GM23338 (cell line): ENCODE measurements at regions not wholly inside any gene's neighbourhood (a gene's known extent, or its start where the extent isn't known, plus 50 kb on each side); places are given as distances from the start of the nearest gene placed in this dataset.

ENCODE experiments used
- ATAC-seq: fragments of 200-7000 bp; cut with Tn5 transposase; 3 replicates; pipeline ENCODE4 v1.9.1; 2020
- DNase-seq: peaks from one replicate; pipeline ENCODE4 v3.0.0-alpha.2; 2015; ENCODE audit warnings: low spot score
- H2AFZ ChIP-seq: fragments of 200-600 bp; sonication (generic); 2 replicates; pipeline ENCODE4 v1.8.0; 2016; ENCODE audit warnings: antibody characterized with exemption, mild to moderate bottlenecking, moderate library complexity
- H3F3A ChIP-seq: fragments of 200-600 bp; sonication (generic); replicated peaks from 2 replicates; pipeline ENCODE4 v1.8.0; 2017; ENCODE audit warnings: antibody characterized with exemption, mixed run types, low read depth
- H3K27ac ChIP-seq: fragments of 200-600 bp; sonication (generic); 2 replicates; pipeline ENCODE4 v1.6.1; 2016; ENCODE audit warnings: low read depth
- H3K27me3 ChIP-seq: fragments of 200-600 bp; sonication (generic); 2 replicates; pipeline ENCODE4 v1.8.0; 2016; ENCODE audit warnings: mild to moderate bottlenecking, mixed run types, moderate library complexity; ENCODE audit not compliant: insufficient read depth
- H3K36me3 ChIP-seq: fragments of 200-600 bp; sonication (generic); 2 replicates; pipeline ENCODE4 v1.8.0; 2016; ENCODE audit warnings: mild to moderate bottlenecking; ENCODE audit not compliant: insufficient read depth
- H3K4me1 ChIP-seq: fragments of 200-600 bp; sonication (generic); 2 replicates; pipeline ENCODE4 v1.8.0; 2016; ENCODE audit warnings: mild to moderate bottlenecking, moderate library complexity; ENCODE audit not compliant: insufficient read depth
- H3K4me2 ChIP-seq: fragments of 200-600 bp; sonication (generic); 2 replicates; pipeline ENCODE4 v1.7.1; 2017; ENCODE audit warnings: mixed run types
- H3K4me3 ChIP-seq: fragments of 200-600 bp; sonication (generic); 2 replicates; pipeline ENCODE4 v1.6.1; 2016; ENCODE audit warnings: mixed run types
- H3K79me2 ChIP-seq: fragments of 200-600 bp; sonication (generic); replicated peaks from 2 replicates; pipeline ENCODE4 v1.8.0; 2017; ENCODE audit warnings: mild to moderate bottlenecking; ENCODE audit not compliant: insufficient read depth
- H3K9me2 ChIP-seq: fragments of 200-600 bp; sonication (generic); 2 replicates; pipeline ENCODE4 v1.8.0; 2017; ENCODE audit not compliant: insufficient read depth
- H4K20me1 ChIP-seq: fragments of 200-600 bp; sonication (generic); replicated peaks from 2 replicates; pipeline ENCODE4 v1.8.0; 2017; ENCODE audit warnings: mild to moderate bottlenecking; ENCODE audit not compliant: insufficient read depth
- H3K27ac Mint-ChIP-seq: 2 replicates; pipeline ENCODE4 v1.8.0; 2020; ENCODE audit warnings: inconsistent platforms, mild to moderate bottlenecking, moderate library complexity, mixed read lengths
- H3K27me3 Mint-ChIP-seq: 3 replicates; pipeline ENCODE4 v1.8.0; 2022; ENCODE audit warnings: low read depth, mild to moderate bottlenecking, moderate library complexity, mixed read lengths, inconsistent platforms; ENCODE audit not compliant: insufficient read depth, poor library complexity
- H3K36me3 Mint-ChIP-seq: 3 replicates; pipeline ENCODE4 v1.8.0; 2021; ENCODE audit warnings: low read depth, mild to moderate bottlenecking, inconsistent platforms, moderate library complexity, mixed read lengths
- H3K4me1 Mint-ChIP-seq: 3 replicates; pipeline ENCODE4 v1.8.0; 2020; ENCODE audit warnings: mild to moderate bottlenecking, inconsistent platforms, mixed read lengths
- H3K4me3 Mint-ChIP-seq: 3 replicates; pipeline ENCODE4 v1.8.0; 2021; ENCODE audit warnings: moderate library complexity, mild to moderate bottlenecking, inconsistent platforms, mixed read lengths
- H3K9me3 Mint-ChIP-seq: 3 replicates; pipeline ENCODE4 v1.8.0; 2020; ENCODE audit warnings: moderate library complexity, mild to moderate bottlenecking, inconsistent platforms, mixed read lengths
- CREB1 ChIP-seq: fragments of 250-450 bp; sonication (Bioruptor Pico); IDR thresholded peaks from 2 replicates; pipeline ENCODE4 v1.5.0; 2020; ENCODE audit warnings: low read depth, mild to moderate bottlenecking, moderate library complexity
- EZH2 ChIP-seq: fragments of 200-600 bp; sonication (generic); IDR thresholded peaks from one replicate; pipeline ENCODE4 v1.8.0; 2017; ENCODE audit warnings: antibody characterized with exemption, mild to moderate bottlenecking, low read depth; ENCODE audit not compliant: unreplicated experiment
- EZH2phosphoT487 ChIP-seq: fragments of 200-600 bp; sonication (generic); IDR thresholded peaks from one replicate; pipeline ENCODE4 v1.8.1; 2018; ENCODE audit warnings: antibody characterized with exemption; ENCODE audit not compliant: unreplicated experiment
- JUNB ChIP-seq: IDR thresholded peaks from one replicate; pipeline ENCODE4 v1.6.1; 2016; ENCODE audit warnings: antibody characterized with exemption; ENCODE audit not compliant: unreplicated experiment
- NANOG ChIP-seq: IDR thresholded peaks from 2 replicates; pipeline ENCODE4 v1.6.1; 2016; ENCODE audit warnings: antibody characterized with exemption, borderline replicate concordance
- POLR2AphosphoS5 ChIP-seq: IDR thresholded peaks from 2 replicates; pipeline ENCODE4 v1.6.1; 2016; ENCODE audit warnings: antibody characterized with exemption, low read depth
- STAT1 ChIP-seq: IDR thresholded peaks from one replicate; pipeline ENCODE4 v1.6.1; 2016; ENCODE audit warnings: antibody characterized with exemption; ENCODE audit not compliant: unreplicated experiment
- ZNF114 ChIP-seq: fragments of 250-450 bp; sonication (Bioruptor Pico); IDR thresholded peaks from 2 replicates; pipeline ENCODE4 v1.5.0; 2020; ENCODE audit warnings: mild to moderate bottlenecking, moderate library complexity
- ZNF331 ChIP-seq: fragments of 250-450 bp; sonication (Bioruptor Pico); IDR thresholded peaks from 2 replicates; pipeline ENCODE4 v1.5.0; 2020; ENCODE audit warnings: low read depth, mild to moderate bottlenecking, moderate library complexity
- TF ChIP-seq, protein P1 (sequence below): IDR thresholded peaks from one replicate; pipeline ENCODE4 v1.6.1; 2018; ENCODE audit warnings: antibody characterized with exemption; ENCODE audit not compliant: unreplicated experiment
- TF ChIP-seq, protein P2 (sequence below): IDR thresholded peaks from 2 replicates; pipeline ENCODE4 v1.6.1; 2016; ENCODE audit warnings: antibody characterized with exemption
- TF ChIP-seq, protein P3 (sequence below): fragments of 250-450 bp; sonication (Bioruptor Pico); IDR thresholded peaks from 2 replicates; pipeline ENCODE4 v1.5.0; 2020; ENCODE audit warnings: mild to moderate bottlenecking, moderate library complexity
- TF ChIP-seq, protein P4 (sequence below), 2 experiments: fragments of 200-600 bp in 1 of 2; sonication (generic) in 1 of 2; conservative IDR thresholded peaks; 2 replicates each; pipeline versions ENCODE4 v1.5.1 to v1.6.1; 2016 to 2017; ENCODE audit warnings: antibody characterized with exemption in 2 of 2, low read depth in 2 of 2, mild to moderate bottlenecking in 2 of 2, moderate library complexity in 1 of 2

DNA sequence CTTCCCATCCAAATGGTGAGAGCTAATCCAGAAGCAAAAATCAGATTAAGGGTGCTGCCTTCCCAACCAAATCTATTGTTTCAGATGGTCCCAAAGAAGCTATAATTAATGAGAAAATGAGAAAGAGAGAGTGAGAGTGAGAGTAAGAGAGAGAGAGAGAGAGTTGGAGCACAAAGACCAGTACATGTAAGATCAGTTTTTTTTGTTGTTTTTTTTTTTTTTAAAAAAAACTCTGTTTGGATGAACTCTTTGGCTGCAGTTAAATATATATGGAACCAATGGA is 305.6 kb downstream of the PTEN start:
- Histone ChIP-seq H3K36me3 (peaks cover 3% of the 10 kb centered on the region), H3K4me3 (no peak overlapping the region), H3K27ac (no peak overlapping the region), H3K4me2 (no peak overlapping the region), H3K9me2 (no peaks in the 10 kb centered on the region), H3K4me1 (no peaks in the 10 kb centered on the region), H4K20me1 (no peaks in the 10 kb centered on the region), H2AFZ (no peak overlapping the region), H3F3A (no peaks in the 10 kb centered on the region), H3K79me2 (no peaks in the 10 kb centered on the region), H3K27me3 (no peaks in the 10 kb centered on the region)
- no peak overlapping the region for H3K27ac Mint-ChIP-seq
- ATAC-seq (no peak), DNase-seq (no peak)
- peaks cover 1% of the 10 kb centered on the region for H3K27me3 Mint-ChIP-seq
- no peak overlapping the region for H3K4me3 Mint-ChIP-seq
- no peaks in the 10 kb centered on the region; the same call in 2 of the 3 replicates for H3K36me3 Mint-ChIP-seq
- peaks cover 5% of the 10 kb centered on the region; the same call in 1 of the 3 replicates for H3K4me1 Mint-ChIP-seq
- H3K9me3 Mint-ChIP-seq: peaks cover 10% of the 10 kb centered on the region; the same call in 2 of the 3 replicates
- TF ChIP-seq POLR2AphosphoS5 (no peak), CREB1 (no peak), ZNF114 (CRISPR knock-in tag) (no peak), EZH2phosphoT487 (no peak), EZH2 (no peak), JUNB (no peak), ZNF331 (CRISPR knock-in tag) (no peak), NANOG (no peak), STAT1 (no peak)
- TF ChIP-seq, protein P1, sequence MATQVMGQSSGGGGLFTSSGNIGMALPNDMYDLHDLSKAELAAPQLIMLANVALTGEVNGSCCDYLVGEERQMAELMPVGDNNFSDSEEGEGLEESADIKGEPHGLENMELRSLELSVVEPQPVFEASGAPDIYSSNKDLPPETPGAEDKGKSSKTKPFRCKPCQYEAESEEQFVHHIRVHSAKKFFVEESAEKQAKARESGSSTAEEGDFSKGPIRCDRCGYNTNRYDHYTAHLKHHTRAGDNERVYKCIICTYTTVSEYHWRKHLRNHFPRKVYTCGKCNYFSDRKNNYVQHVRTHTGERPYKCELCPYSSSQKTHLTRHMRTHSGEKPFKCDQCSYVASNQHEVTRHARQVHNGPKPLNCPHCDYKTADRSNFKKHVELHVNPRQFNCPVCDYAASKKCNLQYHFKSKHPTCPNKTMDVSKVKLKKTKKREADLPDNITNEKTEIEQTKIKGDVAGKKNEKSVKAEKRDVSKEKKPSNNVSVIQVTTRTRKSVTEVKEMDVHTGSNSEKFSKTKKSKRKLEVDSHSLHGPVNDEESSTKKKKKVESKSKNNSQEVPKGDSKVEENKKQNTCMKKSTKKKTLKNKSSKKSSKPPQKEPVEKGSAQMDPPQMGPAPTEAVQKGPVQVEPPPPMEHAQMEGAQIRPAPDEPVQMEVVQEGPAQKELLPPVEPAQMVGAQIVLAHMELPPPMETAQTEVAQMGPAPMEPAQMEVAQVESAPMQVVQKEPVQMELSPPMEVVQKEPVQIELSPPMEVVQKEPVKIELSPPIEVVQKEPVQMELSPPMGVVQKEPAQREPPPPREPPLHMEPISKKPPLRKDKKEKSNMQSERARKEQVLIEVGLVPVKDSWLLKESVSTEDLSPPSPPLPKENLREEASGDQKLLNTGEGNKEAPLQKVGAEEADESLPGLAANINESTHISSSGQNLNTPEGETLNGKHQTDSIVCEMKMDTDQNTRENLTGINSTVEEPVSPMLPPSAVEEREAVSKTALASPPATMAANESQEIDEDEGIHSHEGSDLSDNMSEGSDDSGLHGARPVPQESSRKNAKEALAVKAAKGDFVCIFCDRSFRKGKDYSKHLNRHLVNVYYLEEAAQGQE: no peak
- TF ChIP-seq, protein P2, sequence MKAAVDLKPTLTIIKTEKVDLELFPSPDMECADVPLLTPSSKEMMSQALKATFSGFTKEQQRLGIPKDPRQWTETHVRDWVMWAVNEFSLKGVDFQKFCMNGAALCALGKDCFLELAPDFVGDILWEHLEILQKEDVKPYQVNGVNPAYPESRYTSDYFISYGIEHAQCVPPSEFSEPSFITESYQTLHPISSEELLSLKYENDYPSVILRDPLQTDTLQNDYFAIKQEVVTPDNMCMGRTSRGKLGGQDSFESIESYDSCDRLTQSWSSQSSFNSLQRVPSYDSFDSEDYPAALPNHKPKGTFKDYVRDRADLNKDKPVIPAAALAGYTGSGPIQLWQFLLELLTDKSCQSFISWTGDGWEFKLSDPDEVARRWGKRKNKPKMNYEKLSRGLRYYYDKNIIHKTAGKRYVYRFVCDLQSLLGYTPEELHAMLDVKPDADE: no peak
- TF ChIP-seq, protein P3, sequence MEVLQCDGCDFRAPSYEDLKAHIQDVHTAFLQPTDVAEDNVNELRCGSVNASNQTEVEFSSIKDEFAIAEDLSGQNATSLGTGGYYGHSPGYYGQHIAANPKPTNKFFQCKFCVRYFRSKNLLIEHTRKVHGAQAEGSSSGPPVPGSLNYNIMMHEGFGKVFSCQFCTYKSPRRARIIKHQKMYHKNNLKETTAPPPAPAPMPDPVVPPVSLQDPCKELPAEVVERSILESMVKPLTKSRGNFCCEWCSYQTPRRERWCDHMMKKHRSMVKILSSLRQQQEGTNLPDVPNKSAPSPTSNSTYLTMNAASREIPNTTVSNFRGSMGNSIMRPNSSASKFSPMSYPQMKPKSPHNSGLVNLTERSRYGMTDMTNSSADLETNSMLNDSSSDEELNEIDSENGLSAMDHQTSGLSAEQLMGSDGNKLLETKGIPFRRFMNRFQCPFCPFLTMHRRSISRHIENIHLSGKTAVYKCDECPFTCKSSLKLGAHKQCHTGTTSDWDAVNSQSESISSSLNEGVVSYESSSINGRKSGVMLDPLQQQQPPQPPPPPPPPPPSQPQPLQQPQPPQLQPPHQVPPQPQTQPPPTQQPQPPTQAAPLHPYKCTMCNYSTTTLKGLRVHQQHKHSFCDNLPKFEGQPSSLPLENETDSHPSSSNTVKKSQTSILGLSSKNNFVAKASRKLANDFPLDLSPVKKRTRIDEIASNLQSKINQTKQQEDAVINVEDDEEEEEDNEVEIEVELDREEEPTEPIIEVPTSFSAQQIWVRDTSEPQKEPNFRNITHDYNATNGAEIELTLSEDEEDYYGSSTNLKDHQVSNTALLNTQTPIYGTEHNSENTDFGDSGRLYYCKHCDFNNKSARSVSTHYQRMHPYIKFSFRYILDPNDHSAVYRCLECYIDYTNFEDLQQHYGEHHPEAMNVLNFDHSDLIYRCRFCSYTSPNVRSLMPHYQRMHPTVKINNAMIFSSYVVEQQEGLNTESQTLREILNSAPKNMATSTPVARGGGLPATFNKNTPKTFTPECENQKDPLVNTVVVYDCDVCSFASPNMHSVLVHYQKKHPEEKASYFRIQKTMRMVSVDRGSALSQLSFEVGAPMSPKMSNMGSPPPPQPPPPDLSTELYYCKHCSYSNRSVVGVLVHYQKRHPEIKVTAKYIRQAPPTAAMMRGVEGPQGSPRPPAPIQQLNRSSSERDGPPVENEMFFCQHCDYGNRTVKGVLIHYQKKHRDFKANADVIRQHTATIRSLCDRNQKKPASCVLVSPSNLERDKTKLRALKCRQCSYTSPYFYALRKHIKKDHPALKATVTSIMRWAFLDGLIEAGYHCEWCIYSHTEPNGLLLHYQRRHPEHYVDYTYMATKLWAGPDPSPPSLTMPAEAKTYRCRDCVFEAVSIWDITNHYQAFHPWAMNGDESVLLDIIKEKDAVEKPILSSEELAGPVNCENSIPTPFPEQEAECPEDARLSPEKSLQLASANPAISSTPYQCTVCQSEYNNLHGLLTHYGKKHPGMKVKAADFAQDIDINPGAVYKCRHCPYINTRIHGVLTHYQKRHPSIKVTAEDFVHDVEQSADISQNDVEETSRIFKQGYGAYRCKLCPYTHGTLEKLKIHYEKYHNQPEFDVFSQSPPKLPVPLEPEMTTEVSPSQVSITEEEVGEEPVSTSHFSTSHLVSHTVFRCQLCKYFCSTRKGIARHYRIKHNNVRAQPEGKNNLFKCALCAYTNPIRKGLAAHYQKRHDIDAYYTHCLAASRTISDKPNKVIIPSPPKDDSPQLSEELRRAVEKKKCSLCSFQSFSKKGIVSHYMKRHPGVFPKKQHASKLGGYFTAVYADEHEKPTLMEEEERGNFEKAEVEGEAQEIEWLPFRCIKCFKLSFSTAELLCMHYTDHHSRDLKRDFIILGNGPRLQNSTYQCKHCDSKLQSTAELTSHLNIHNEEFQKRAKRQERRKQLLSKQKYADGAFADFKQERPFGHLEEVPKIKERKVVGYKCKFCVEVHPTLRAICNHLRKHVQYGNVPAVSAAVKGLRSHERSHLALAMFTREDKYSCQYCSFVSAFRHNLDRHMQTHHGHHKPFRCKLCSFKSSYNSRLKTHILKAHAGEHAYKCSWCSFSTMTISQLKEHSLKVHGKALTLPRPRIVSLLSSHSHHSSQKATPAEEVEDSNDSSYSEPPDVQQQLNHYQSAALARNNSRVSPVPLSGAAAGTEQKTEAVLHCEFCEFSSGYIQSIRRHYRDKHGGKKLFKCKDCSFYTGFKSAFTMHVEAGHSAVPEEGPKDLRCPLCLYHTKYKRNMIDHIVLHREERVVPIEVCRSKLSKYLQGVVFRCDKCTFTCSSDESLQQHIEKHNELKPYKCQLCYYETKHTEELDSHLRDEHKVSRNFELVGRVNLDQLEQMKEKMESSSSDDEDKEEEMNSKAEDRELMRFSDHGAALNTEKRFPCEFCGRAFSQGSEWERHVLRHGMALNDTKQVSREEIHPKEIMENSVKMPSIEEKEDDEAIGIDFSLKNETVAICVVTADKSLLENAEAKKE (CRISPR knock-in tag): no peak
- TF ChIP-seq, protein P4, sequence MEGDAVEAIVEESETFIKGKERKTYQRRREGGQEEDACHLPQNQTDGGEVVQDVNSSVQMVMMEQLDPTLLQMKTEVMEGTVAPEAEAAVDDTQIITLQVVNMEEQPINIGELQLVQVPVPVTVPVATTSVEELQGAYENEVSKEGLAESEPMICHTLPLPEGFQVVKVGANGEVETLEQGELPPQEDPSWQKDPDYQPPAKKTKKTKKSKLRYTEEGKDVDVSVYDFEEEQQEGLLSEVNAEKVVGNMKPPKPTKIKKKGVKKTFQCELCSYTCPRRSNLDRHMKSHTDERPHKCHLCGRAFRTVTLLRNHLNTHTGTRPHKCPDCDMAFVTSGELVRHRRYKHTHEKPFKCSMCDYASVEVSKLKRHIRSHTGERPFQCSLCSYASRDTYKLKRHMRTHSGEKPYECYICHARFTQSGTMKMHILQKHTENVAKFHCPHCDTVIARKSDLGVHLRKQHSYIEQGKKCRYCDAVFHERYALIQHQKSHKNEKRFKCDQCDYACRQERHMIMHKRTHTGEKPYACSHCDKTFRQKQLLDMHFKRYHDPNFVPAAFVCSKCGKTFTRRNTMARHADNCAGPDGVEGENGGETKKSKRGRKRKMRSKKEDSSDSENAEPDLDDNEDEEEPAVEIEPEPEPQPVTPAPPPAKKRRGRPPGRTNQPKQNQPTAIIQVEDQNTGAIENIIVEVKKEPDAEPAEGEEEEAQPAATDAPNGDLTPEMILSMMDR (conservative IDR thresholded peaks at IDR 0.05; ENCODE audit: low read depth in 2 of 2): no peak
